ENCODE measurements at regions not wholly inside any gene's neighbourhood (a gene's known extent, or its start where the extent isn't known, plus 50 kb on each side); places are given as distances from the start of the nearest gene placed in this dataset.
A peak's percentile ranks its signal among the peaks of the same experiment; 100 is the strongest.

GRCh38 chr9:78813602-78814180, 516.8 kb downstream of the PSAT1 start:
- POLR2A ChIA-PET, result no interaction called here
- no peak for TF ChIP-seq CTCF (IDR thresholded peaks at IDR 0.05; ENCODE audit: insufficient read depth, low read depth, low read length)

GRCh38 chr9:78821126-78821822, 524.3 kb downstream of the PSAT1 start:
- H3K27me3 ChIP-seq (ENCODE audit: control insufficient read depth, insufficient read depth, low read length), result no peaks in the 10 kb centered on the region
- ChIA-PET POLR2A (no interaction called here), CTCF (interaction anchor here (1.0 to 4.1 kb wide), 6 partner anchors 9 to 237 kb away, joined by 3 to 41 read pairs (median 5); no protein-coding TSS in a partner anchor)
- DNase-seq (ENCODE audit: low read depth), result no peak
- H3K36me3 ChIP-seq (ENCODE audit: control insufficient read depth, insufficient read depth, low read length), result no peaks in the 10 kb centered on the region
- no peak overlapping the region for H3K4me3 ChIP-seq (ENCODE audit: low read depth, low read length)
- peak; percentile 70 for TF ChIP-seq CTCF (IDR thresholded peaks at IDR 0.05; ENCODE audit: insufficient read depth, low read depth, low read length)

More at GRCh38 chr9:78813602-78814180, 516.8 kb downstream of the PSAT1 start:
- CTCF ChIA-PET, result interaction anchor here (0.6 to 6.7 kb wide), 2 partner anchors 9 to 18 kb away, joined by 3 to 41 read pairs; no protein-coding TSS in a partner anchor
- Histone ChIP-seq H3K36me3 (ENCODE audit: control insufficient read depth, insufficient read depth, low read length) (no peaks in the 10 kb centered on the region), H3K4me3 (ENCODE audit: low read depth, low read length) (no peak overlapping the region), H3K27me3 (ENCODE audit: control insufficient read depth, insufficient read depth, low read length) (no peaks in the 10 kb centered on the region; the same call in 1 of the 2 replicates)
- no peak for DNase-seq (ENCODE audit: low read depth)

GRCh38 chr9:78826527-78826926, 529.6 kb downstream of the PSAT1 start:
- Histone ChIP-seq H3K27me3 (ENCODE audit: control insufficient read depth, insufficient read depth, low read length) (no peaks in the 10 kb centered on the region), H3K4me3 (ENCODE audit: low read depth, low read length) (no peak overlapping the region), H3K36me3 (ENCODE audit: control insufficient read depth, insufficient read depth, low read length) (no peaks in the 10 kb centered on the region)
- ChIA-PET POLR2A (no interaction called here), CTCF (no interaction called here)
- TF ChIP-seq CTCF (IDR thresholded peaks at IDR 0.05; ENCODE audit: insufficient read depth, low read depth, low read length), result no peak
- no peak for DNase-seq (ENCODE audit: low read depth)

GRCh38 chr9:78828521-78828920, 531.6 kb downstream of the PSAT1 start:
- H3K4me3 ChIP-seq (ENCODE audit: low read depth, low read length), result no peak overlapping the region
- ChIA-PET CTCF (interaction anchor here (1.5 kb wide), 1 partner anchor 9 kb away, joined by 6 read pairs; no protein-coding TSS in a partner anchor), POLR2A (no interaction called here)
- no peak for DNase-seq (ENCODE audit: low read depth)
- H3K36me3 ChIP-seq (ENCODE audit: control insufficient read depth, insufficient read depth, low read length), result no peaks in the 10 kb centered on the region
- no peak for TF ChIP-seq CTCF (IDR thresholded peaks at IDR 0.05; ENCODE audit: insufficient read depth, low read depth, low read length)
- no peaks in the 10 kb centered on the region for H3K27me3 ChIP-seq (ENCODE audit: control insufficient read depth, insufficient read depth, low read length)

GRCh38 chr9:78830301-78830700, 533.4 kb downstream of the PSAT1 start:
- DNase-seq (ENCODE audit: low read depth), result no peak
- no peaks in the 10 kb centered on the region for H3K36me3 ChIP-seq (ENCODE audit: control insufficient read depth, insufficient read depth, low read length)
- no peaks in the 10 kb centered on the region for H3K27me3 ChIP-seq (ENCODE audit: control insufficient read depth, insufficient read depth, low read length)
- POLR2A ChIA-PET, result no interaction called here
- no peak for TF ChIP-seq CTCF (IDR thresholded peaks at IDR 0.05; ENCODE audit: insufficient read depth, low read depth, low read length)
- H3K4me3 ChIP-seq (ENCODE audit: low read depth, low read length), result no peak overlapping the region
- CTCF ChIA-PET, result interaction anchor here (2.3 kb wide), 1 partner anchor 9 kb away, joined by 7 read pairs; no protein-coding TSS in a partner anchor

All from BJ (cell line).